ENCODE measurements at regions not wholly inside any gene's neighbourhood (a gene's known extent, or its start where the extent isn't known, plus 50 kb on each side); places are given as distances from the start of the nearest gene placed in this dataset.

GRCh38 chr6:19972221-19972620 is 135.1 kb downstream of the ID4 start:
- DNase-seq (ENCODE audit: low read depth in 1 of 2, low spot score in 1 of 2), result no peak

GRCh38 chr6:19976411-19977129 is 139.4 kb downstream of the ID4 start:
- DNase-seq (ENCODE audit: low read depth in 1 of 2, low spot score in 1 of 2), result no peak

GRCh38 chr6:19979059-19979458 is 141.9 kb downstream of the ID4 start:
- no peak for DNase-seq (ENCODE audit: low read depth in 1 of 2, low spot score in 1 of 2)

GRCh38 chr6:19979986-19980385 is 142.8 kb downstream of the ID4 start:
- DNase-seq (ENCODE audit: low read depth in 1 of 2, low spot score in 1 of 2), result no peak

GRCh38 chr6:19983374-19983773 is 146.2 kb downstream of the ID4 start:
- DNase-seq (ENCODE audit: low read depth in 1 of 2, low spot score in 1 of 2), result no peak

- no peak for DNase-seq (ENCODE audit: low read depth in 1 of 2, low spot score in 1 of 2)
Measured at GRCh38 chr6:19986691-19987438, 149.7 kb downstream of the ID4 start.

GRCh38 chr6:19988555-19988954 is 151.4 kb downstream of the ID4 start:
- DNase-seq (ENCODE audit: low read depth in 1 of 2, low spot score in 1 of 2), result no peak

- DNase-seq (ENCODE audit: low read depth in 1 of 2, low spot score in 1 of 2), result no peak
Measured at GRCh38 chr6:19991176-19991575, 154.0 kb downstream of the ID4 start.

GRCh38 chr6:19994909-19995308 is 157.7 kb downstream of the ID4 start:
- DNase-seq (ENCODE audit: low read depth in 1 of 2, low spot score in 1 of 2), result no peak

GRCh38 chr6:19995575-19996257 is 158.5 kb downstream of the ID4 start:
- DNase-seq (ENCODE audit: low read depth in 1 of 2, low spot score in 1 of 2), result no peak

GRCh38 chr6:19997104-19997503 is 159.9 kb downstream of the ID4 start:
- no peak for DNase-seq (ENCODE audit: low read depth in 1 of 2, low spot score in 1 of 2)

GRCh38 chr6:19998541-19998940 is 161.4 kb downstream of the ID4 start:
- no peak for DNase-seq (ENCODE audit: low read depth in 1 of 2, low spot score in 1 of 2)

GRCh38 chr6:19999319-20000191 is 162.4 kb downstream of the ID4 start:
- DNase-seq (ENCODE audit: low read depth in 1 of 2, low spot score in 1 of 2), result no peak

- no peak for DNase-seq (ENCODE audit: low read depth in 1 of 2, low spot score in 1 of 2)
Measured at GRCh38 chr6:20001286-20001685, 164.1 kb downstream of the ID4 start.

- DNase-seq (ENCODE audit: low read depth in 1 of 2, low spot score in 1 of 2), result no peak
Measured at GRCh38 chr6:20006037-20006436, 168.9 kb downstream of the ID4 start.

- DNase-seq (ENCODE audit: low read depth in 1 of 2, low spot score in 1 of 2), result no peak
Measured at GRCh38 chr6:20008131-20008530, 171.0 kb downstream of the ID4 start.

- no peak for DNase-seq (ENCODE audit: low read depth in 1 of 2, low spot score in 1 of 2)
Measured at GRCh38 chr6:20013066-20013861, 176.1 kb downstream of the ID4 start.

GRCh38 chr6:20014508-20014907 is 177.3 kb downstream of the ID4 start:
- DNase-seq (ENCODE audit: low read depth in 1 of 2, low spot score in 1 of 2), result no peak

- DNase-seq (ENCODE audit: low read depth in 1 of 2, low spot score in 1 of 2), result no peak
Measured at GRCh38 chr6:20020526-20020925, 183.4 kb downstream of the ID4 start.

GRCh38 chr6:20021795-20022194 is 184.6 kb downstream of the ID4 start:
- DNase-seq (ENCODE audit: low read depth in 1 of 2, low spot score in 1 of 2), result no peak
